ENCODE measurements at regions not wholly inside any gene's neighbourhood (a gene's known extent, or its start where the extent isn't known, plus 50 kb on each side); places are given as distances from the start of the nearest gene placed in this dataset.

DNA sequence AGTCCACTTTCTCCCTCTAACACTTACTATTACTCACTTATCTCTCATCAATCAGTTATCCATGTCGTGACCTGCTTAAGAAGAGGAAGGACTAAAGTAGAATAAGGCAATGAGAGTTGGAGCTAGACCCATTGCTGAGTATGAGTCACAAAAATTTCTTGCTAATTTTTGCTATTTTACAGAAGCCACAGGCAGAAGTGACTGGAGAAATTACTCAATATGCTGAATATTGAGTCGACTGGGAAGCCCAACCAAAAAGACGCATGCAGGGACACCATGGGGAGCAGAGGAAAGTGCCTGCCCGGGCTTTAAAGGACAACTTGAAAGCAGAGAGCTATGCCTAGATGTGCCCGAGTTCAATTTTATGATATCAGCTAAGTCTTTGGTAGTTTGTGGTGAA is 115.4 kb upstream of the FOXG1 start:
- no peak for DNase-seq (ENCODE audit: low read depth)
- H3K4me3 ChIP-seq (ENCODE audit: low read length), result no peak overlapping the region
- TF ChIP-seq, protein P1, sequence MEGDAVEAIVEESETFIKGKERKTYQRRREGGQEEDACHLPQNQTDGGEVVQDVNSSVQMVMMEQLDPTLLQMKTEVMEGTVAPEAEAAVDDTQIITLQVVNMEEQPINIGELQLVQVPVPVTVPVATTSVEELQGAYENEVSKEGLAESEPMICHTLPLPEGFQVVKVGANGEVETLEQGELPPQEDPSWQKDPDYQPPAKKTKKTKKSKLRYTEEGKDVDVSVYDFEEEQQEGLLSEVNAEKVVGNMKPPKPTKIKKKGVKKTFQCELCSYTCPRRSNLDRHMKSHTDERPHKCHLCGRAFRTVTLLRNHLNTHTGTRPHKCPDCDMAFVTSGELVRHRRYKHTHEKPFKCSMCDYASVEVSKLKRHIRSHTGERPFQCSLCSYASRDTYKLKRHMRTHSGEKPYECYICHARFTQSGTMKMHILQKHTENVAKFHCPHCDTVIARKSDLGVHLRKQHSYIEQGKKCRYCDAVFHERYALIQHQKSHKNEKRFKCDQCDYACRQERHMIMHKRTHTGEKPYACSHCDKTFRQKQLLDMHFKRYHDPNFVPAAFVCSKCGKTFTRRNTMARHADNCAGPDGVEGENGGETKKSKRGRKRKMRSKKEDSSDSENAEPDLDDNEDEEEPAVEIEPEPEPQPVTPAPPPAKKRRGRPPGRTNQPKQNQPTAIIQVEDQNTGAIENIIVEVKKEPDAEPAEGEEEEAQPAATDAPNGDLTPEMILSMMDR (conservative IDR thresholded peaks at IDR 0.05; ENCODE audit: low read length), result no peak

DNA sequence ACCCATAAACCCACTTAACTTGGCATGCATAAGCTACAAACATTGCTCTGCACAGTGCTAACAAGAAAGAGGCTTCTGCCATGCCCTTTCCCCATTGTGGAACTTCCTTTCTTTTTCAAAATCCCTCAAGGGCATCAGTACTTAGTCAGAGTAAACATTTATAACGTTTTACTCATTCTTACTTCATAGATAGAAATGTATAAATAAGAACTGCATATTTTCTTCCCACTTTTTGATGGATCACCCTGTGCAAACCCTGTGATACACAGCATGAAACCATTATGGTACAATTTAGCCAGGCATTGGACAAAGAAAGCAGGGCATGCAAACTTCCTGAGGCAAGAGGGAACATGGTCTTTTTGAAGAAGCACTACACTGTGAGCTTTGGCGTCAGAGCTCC is 113.8 kb upstream of the FOXG1 start:
- no peak overlapping the region for H3K4me3 ChIP-seq (ENCODE audit: low read length)
- DNase-seq (ENCODE audit: low read depth), result peak; percentile 7
- TF ChIP-seq, protein P1 (conservative IDR thresholded peaks at IDR 0.05; ENCODE audit: low read length), result no peak

DNA sequence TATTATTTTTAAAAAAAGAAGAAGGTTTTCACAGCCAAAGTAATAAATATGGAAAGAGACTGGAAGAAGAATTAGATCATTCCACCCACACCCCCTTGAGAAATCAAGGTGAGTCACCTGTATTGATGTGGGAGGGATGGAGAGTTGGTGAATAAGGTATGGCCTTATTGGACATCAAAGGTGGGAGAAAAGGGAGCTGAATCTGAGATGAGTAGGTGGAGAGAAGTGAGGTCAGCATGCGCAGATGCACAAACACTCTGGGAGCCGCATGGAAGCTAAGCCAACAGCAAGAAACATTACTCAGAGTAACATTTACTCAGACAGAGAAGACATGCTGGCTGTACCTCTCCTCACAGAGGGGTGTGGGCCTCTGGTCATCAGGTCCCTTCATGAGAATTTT is 113.1 kb upstream of the FOXG1 start:
- H3K4me3 ChIP-seq (ENCODE audit: low read length), result no peak overlapping the region
- DNase-seq (ENCODE audit: low read depth), result no peak
- TF ChIP-seq, protein P1 (conservative IDR thresholded peaks at IDR 0.05; ENCODE audit: low read length), result no peak

DNA sequence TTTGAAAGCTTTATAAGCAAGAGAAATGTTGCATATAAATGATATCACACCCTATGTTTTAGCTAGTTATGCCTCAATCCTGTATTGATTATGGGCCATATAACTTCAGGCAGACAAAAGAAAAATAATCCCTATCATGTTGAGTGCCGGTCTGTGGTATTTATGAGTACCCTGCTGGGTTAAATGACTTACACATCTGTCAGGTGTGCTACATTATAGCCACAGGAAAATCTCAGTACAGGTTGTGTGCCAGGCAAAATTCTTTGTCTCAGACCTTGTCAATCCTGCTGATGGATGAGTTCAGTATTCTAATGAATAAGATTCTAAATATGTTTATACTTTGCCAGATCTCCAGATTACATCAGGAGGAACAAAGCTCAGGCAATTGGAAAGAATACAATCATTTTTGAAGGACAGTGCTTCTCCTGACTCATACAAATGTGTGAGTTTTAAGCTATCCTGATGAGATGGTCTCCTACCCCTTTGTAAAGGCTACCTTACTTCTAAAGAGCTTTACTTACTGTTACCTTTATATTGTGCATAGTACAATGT is 109.8 kb upstream of the FOXG1 start:
- H3K4me3 ChIP-seq (ENCODE audit: low read length), result no peak overlapping the region
- DNase-seq (ENCODE audit: low read depth), result no peak

DNA sequence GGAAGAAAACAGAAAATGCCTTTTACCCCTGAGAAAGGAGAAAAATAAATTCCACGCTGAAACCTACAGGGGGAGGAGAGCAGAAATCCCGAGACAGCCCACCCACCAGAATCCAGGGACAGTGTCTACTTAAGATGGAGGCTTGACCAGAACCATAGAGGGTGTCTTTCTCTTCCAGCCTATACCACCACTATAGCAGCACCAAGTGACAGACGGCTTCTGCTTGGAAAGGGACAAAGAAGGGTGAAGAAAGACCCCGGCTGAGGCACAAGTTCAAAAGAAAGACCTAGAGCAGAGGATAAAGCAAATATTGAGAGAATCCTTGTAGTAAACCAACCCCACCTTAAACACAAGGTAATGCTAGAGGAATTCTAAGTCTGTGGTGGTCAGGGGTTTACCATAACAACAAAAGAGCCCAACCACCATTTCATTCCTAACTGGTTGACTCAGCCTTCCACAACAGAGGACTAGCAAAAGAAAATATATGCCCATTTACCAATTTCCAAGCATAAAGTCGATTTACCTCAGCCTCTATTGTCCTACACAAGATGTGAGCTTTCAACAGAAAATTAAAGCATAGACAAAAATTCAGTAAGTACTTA is 105.3 kb upstream of the FOXG1 start:
- DNase-seq (ENCODE audit: low read depth), result peak; percentile 13
- H3K4me3 ChIP-seq (ENCODE audit: low read length), result no peak overlapping the region
- TF ChIP-seq, protein P1 (conservative IDR thresholded peaks at IDR 0.05; ENCODE audit: low read length), result no peak

More for the DNA sequence above, 109.8 kb upstream of the FOXG1 start:
- TF ChIP-seq, protein P1 (conservative IDR thresholded peaks at IDR 0.05; ENCODE audit: low read length), result no peak

DNA sequence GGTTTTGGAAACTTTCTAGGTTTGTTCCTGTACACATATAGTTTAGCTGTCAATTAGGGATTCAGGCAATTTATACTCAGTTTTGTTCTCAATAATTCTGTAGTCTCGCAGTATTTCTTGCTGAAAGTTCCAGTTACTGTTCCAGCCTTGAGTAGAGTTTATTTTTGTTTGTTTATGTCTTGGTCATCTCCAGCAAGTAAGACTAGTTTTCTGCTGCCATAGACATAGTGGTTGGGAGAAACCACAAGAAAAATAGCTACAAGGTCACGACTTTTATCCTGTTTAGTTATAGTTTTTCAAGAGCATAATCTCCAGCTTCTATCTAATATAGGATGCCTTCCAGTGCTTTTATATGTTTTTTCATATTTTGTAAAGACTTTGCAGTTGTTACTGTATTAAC is 99.6 kb upstream of the FOXG1 start:
- TF ChIP-seq, protein P1 (conservative IDR thresholded peaks at IDR 0.05; ENCODE audit: low read length), result no peak
- no peak for DNase-seq (ENCODE audit: low read depth)

DNA sequence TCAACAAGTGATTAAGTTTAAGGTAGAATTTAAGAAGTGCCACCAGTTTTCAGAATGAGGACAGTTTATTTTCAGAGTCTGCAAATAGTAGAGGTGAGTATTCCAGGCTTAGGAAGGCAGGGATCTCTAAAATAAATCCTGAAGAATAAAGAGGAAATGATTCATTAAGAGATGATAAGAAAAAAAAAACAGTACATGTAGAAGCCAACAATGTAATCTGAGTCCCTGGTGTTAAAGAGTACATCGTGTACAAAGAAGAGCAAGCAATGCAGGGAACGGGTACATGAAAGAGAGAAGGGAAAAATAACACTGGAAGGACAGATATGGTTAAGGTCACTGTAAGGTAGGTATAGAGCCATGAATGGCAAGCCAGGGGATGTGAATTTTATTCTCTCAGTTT is 95.2 kb upstream of the FOXG1 start:
- TF ChIP-seq, protein P1 (conservative IDR thresholded peaks at IDR 0.05; ENCODE audit: low read length), result no peak
- H3K4me3 ChIP-seq (ENCODE audit: low read length), result no peak overlapping the region
- no peak for DNase-seq (ENCODE audit: low read depth)

More for the DNA sequence above, 99.6 kb upstream of the FOXG1 start:
- no peak overlapping the region for H3K4me3 ChIP-seq (ENCODE audit: low read length)

Data from AG10803 (cell line).